GM21381 (cell line): ENCODE measurements at regions not wholly inside any gene's neighbourhood (a gene's known extent, or its start where the extent isn't known, plus 50 kb on each side); places are given as distances from the start of the nearest gene placed in this dataset.
"Not testable (repeated sequence)": the region's sequence is repeated elsewhere in the genome, so short reads cannot be mapped to it uniquely, and the experiment has no call there.

Source experiments
- ATAC-seq: cut with Tn5 transposase; IDR thresholded peaks from one replicate; pipeline ENCODE4 v1.9.1; 2021; ENCODE audit warnings: mild to moderate bottlenecking, moderate library complexity; ENCODE audit not compliant: unreplicated experiment

DNA sequence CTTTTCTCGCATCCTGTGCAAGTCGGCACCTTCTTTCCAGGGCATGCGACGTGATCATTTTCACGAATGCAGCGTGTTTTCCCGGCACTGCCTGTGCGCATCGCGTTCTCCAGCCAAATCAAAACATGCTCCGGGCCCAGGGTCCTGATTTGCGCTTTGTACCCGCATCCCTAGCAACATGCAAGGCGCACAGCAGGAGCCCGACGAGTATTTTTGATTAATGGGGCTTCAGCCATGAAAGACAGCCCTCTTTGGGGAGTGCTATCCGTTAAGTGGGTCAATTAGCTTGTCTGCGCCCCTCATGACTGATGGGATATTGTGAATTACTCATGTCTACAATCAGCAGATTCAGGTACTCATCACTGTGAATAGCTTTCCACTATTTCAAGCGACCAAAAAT lies 243.3 kb upstream of the RNF32 start:
- ATAC-seq = no peak

DNA sequence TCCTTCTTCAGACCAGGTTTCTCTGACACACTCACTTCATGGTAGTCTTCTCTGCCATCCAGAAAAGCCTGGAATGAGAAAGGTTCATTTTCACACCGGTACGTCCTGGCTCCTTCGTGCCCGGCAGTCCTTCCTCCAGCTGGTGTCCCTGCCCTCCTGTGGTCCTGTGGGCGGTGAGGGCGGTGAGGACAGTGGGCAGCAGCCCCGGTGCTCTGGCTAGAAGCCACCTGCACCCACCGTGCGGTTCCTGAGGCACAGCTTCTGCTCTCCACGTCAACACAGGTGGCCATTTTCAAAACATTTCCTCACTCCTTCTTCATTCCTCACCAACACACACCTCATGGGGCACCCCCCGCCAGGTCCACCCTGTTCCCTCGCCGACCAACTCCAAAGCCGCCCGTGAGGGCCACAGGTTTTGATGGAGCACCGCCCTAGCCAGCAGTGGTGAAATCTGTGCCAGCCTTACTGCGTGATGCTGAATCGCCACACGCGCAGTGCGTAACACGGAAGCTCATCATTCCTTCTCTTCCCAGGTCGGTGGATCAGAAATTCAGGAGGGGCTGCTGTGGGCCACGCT lies 251.4 kb upstream of the RNF32 start:
- ATAC-seq = no peak

DNA sequence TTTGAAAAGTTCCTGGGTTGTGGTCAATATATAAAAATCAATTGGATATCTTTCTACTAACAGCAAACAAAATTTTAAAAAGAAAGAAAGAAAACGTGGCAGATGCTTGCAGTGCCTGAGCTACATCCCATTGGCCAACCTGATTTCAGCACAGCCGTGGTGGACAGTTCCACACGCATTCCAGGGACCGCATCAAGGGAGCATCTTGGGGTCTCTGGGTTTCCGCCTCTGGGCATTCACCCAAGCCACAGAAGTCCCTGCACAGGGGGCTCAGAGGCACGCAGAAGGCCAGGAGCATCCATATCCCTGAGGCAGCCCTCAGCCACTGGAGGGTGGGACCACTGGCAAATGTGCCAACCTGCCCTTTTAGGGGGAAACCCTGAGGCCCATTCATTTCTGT lies 254.5 kb upstream of the RNF32 start:
- ATAC-seq = no peak

DNA sequence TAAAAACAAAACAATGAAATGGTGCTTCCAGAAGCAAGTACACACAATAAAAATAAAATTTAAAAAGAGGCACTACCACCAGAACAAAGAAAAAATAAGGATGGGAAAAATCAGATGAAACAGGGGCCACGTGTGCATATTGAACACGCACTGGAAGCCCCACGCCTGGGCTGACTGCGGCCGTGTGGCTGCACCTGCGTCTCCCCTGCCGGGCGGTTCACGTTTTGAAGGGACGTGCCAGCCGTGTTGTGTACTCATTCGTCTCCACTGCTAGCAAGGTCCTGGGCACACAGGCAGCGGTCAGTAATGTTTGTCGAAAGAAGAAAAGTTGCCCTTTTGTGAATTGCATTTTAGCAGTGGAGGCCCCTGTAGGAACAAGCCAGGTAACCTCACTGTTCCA lies 255.9 kb upstream of the RNF32 start:
- ATAC-seq = no peak

DNA sequence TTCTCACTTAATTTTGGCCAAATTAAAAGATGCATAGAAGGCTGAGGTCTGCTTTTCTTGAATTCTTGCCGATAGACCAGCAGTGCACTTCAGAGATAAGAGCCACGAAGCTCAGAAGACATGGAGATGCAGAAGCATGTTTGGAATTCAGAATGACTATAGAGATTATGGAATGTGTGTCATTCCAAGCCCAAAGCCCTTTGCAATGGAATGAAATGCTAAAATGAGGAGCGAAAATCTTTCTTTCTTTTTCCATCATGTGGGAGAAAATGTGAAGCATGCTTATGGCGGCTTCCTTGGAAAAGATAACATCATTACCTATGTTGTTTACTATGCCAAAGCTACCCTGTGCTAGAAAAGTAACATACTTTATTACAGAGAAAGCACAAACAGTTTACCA lies 257.0 kb upstream of the RNF32 start:
- ATAC-seq = no peak

GRCh38 chr7:156380261-156380660 lies 260.3 kb upstream of the RNF32 start:
- ATAC-seq = no peak

- no peak for ATAC-seq
These were observed 261.1 kb upstream of the RNF32 start for GRCh38 chr7:156379324-156380070.

GRCh38 chr7:156378806-156379205 lies 261.8 kb upstream of the RNF32 start:
- no peak for ATAC-seq

GRCh38 chr7:156376317-156376716 lies 264.3 kb upstream of the RNF32 start:
- no peak for ATAC-seq

GRCh38 chr7:156374335-156374734 lies 266.2 kb upstream of the RNF32 start:
- no peak for ATAC-seq

DNA sequence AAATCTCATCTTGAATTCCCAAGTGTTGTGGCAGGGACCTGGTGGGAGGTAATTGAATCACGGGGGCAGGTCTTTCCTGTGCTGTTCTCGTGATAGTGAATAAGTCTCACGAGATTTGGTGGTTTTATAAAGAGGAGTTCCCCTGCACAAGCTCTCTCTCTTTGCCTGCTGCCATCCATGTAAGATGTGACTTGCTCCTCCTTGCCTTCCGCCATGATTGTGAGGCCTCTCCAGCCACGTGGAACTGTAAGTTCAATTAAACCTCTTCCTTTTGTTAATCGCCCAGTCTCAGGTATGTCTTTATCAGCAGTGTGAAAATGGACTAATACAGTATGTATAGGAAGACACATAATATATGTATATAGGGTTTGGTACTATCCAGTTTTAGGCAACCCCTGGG lies 270.6 kb upstream of the RNF32 start:
- not testable (repeated sequence) for ATAC-seq

- ATAC-seq = no peak
These were observed 272.3 kb upstream of the RNF32 start for GRCh38 chr7:156368053-156368843.

GRCh38 chr7:156363751-156364150 lies 276.8 kb upstream of the RNF32 start:
- no peak for ATAC-seq

DNA sequence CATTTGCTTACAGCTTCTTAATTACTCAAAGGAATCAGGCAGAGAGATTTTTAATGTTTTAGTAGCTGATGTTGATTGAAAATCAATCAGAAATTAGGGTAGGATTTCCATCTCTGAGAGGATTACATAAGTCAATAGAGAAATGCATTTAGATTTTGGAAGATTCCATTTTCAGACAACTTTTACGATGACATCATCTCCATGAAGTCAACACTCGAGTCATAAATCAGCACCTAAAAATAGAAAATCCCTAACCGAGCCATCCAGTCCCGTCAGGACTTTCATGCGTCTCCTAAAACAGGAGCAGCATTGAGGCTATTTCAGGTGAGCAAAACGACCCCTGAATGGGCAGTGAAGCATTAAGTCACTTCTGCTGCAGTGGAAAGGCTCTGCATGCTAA lies 279.7 kb upstream of the RNF32 start:
- ATAC-seq = no peak

- ATAC-seq = no peak
These were observed 284.0 kb upstream of the RNF32 start for GRCh38 chr7:156356551-156356950.

- ATAC-seq = no peak
These were observed 287.2 kb upstream of the RNF32 start for GRCh38 chr7:156353352-156353751.

DNA sequence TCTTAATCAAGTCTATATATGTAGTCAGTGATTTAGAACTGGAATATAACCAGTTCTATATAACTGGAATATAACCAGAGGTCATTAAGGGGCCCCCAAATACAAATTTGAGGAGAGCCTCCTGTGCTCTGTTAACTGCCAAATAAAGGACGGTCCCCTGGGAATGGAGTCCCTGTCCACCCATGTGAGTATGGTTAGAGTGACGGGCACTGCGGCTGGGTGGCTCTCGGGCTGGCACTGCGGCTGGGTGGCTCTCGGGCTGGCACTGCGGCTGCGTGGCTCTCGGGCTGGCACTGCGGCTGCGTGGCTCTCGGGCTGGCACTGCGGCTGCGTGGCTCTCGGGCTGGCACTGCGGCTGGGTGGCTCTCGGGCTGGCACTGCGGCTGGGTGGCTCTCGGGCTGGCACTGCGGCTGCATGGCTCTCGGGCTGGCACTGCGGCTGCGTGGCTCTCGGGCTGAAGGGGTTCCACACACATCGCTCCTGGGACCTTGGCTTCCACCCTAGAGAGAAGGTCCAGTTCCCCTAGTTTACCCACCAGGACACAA lies 292.8 kb upstream of the RNF32 start:
- ATAC-seq = not testable (repeated sequence)

DNA sequence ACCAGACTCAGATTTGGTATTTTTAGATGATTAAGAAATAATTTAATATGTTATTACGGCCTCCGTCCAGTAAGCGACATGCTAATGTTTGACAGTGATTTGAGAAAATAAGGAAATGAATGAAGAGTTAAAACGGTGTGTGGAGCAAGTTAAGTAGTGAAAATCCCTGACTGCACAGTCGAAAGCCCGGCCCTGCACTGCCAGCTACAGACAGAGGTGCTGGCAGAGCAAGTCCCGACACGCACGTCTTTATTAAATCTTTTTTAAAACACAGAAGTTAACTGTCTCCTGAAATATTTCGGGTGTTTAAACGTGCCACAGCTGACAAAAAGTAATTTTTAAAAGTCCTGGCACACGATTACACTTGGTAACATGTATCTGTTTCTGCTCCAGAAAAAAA lies 293.4 kb upstream of the RNF32 start:
- no peak for ATAC-seq

GRCh38 chr7:156344595-156344994 lies 296.0 kb upstream of the RNF32 start:
- ATAC-seq = no peak

DNA sequence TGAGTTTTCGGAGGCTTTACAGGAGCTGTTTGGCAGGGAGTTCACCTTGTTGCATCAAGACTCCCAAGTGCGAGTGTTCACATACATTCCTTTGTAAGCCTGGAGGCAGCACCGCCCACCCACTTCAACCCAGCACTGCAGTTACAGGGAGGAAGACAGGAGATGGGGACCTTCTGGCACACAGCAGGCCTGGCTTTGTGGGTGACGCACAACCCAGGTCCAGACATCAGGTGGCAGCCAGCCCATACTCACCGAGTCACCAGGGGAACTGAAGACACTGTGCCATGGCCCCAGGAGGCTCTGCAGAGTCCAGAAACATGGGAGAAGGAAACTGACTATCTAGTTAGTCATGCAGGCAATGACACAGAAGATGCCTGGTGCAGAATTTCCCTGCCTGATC lies 305.9 kb upstream of the RNF32 start:
- ATAC-seq = no peak

DNA sequence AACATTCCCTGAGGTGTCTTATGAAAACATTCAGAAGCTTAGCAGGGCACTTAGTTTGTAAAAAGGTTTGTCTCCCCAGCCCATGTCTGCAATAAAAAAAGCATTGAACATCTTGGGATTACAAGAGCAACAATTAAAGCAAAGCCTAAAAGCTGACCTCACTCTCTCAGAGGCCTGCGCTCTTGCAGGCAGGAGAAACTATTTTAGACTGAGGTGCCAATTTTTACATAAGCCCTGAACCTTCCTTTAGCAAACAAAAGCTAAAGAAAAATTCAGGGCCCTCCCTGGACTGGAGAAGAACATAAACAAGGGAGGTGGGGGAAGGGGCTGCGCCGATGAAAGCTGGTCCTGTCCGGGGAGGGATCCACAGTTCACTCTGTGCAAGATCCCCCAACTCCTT lies 312.7 kb upstream of the RNF32 start:
- ATAC-seq = no peak

- no peak for ATAC-seq
These were observed 313.1 kb upstream of the RNF32 start for GRCh38 chr7:156327474-156327873.
